SK-N-SH treated with all-trans-retinoic acid at 6 μM for 48 hours (cell line): ENCODE measurements at regions not wholly inside any gene's neighbourhood (a gene's known extent, or its start where the extent isn't known, plus 50 kb on each side); places are given as distances from the start of the nearest gene placed in this dataset.

Source experiments
- ATAC-seq: fragments of 200-7000 bp; cut with Tn5 transposase; 3 replicates; pipeline ENCODE4 v1.9.1; 2020; ENCODE audit warnings: mild to moderate bottlenecking, moderate library complexity
- ARNTL ChIP-seq: fragments of 450-650 bp; formaldehyde crosslinking; IDR thresholded peaks from 2 replicates; pipeline ENCODE4 v1.5.0; 2020; ENCODE audit warnings: low read depth, mild to moderate bottlenecking, moderate library complexity, borderline replicate concordance
- BACH2 ChIP-seq: fragments of 250-450 bp; sonication (Bioruptor Pico); IDR thresholded peaks from 2 replicates; pipeline ENCODE4 v1.9.0; 2021; ENCODE audit warnings: mild to moderate bottlenecking, borderline replicate concordance
- CREB5 ChIP-seq: fragments of 250-450 bp; sonication (Bioruptor Pico); IDR thresholded peaks from 2 replicates; pipeline ENCODE4 v1.5.1; 2020; ENCODE audit warnings: low read depth, mild to moderate bottlenecking, moderate library complexity
- CSDC2 ChIP-seq: fragments of 250-450 bp; sonication (Bioruptor Pico); IDR thresholded peaks from 2 replicates; pipeline ENCODE4 v1.5.0; 2020; ENCODE audit warnings: mild to moderate bottlenecking, moderate library complexity
- CSRNP3 ChIP-seq: fragments of 250-450 bp; sonication (Bioruptor Pico); IDR thresholded peaks from 2 replicates; pipeline ENCODE4 v1.5.1; 2021; ENCODE audit warnings: mild to moderate bottlenecking, moderate library complexity
- ESRRG ChIP-seq: fragments of 250-450 bp; sonication (Bioruptor Pico); IDR thresholded peaks from 2 replicates; pipeline ENCODE4 v1.6.1; 2021; ENCODE audit warnings: mild to moderate bottlenecking
- GLIS3 ChIP-seq: fragments of 250-450 bp; sonication (Bioruptor Pico); IDR thresholded peaks from 2 replicates; pipeline ENCODE4 v1.5.0; 2020; ENCODE audit warnings: mild to moderate bottlenecking, moderate library complexity
- ISL1 ChIP-seq: fragments of 250-450 bp; sonication (Bioruptor Pico); IDR thresholded peaks from 2 replicates; pipeline ENCODE4 v2.1.2; 2022; ENCODE audit warnings: mild to moderate bottlenecking, moderate library complexity
- OSR1 ChIP-seq: fragments of 250-450 bp; sonication (Bioruptor Pico); IDR thresholded peaks from 2 replicates; pipeline ENCODE4 v1.8.0; 2022; ENCODE audit warnings: moderate library complexity, mild to moderate bottlenecking, inconsistent platforms
- PATZ1 ChIP-seq: fragments of 250-450 bp; sonication (Bioruptor Pico); IDR thresholded peaks from 2 replicates; pipeline ENCODE4 v1.8.0; 2020; ENCODE audit warnings: mild to moderate bottlenecking, moderate library complexity, borderline replicate concordance
- POU6F1 ChIP-seq: fragments of 250-450 bp; sonication (Bioruptor Pico); IDR thresholded peaks from 2 replicates; pipeline ENCODE4 v1.8.0; 2021; ENCODE audit warnings: low read depth, mild to moderate bottlenecking, moderate library complexity, borderline replicate concordance
- PPARA ChIP-seq: fragments of 250-450 bp; sonication (Bioruptor Pico); IDR thresholded peaks from 2 replicates; pipeline ENCODE4 v1.5.0; 2020; ENCODE audit warnings: mild to moderate bottlenecking, borderline replicate concordance
- RARB ChIP-seq: fragments of 250-450 bp; sonication (Bioruptor Pico); IDR thresholded peaks from 2 replicates; pipeline ENCODE4 v1.8.0; 2021; ENCODE audit warnings: mild to moderate bottlenecking, moderate library complexity
- SNAI2 ChIP-seq: fragments of 250-450 bp; sonication (Bioruptor Pico); IDR thresholded peaks from 2 replicates; pipeline ENCODE4 v1.5.0; 2020; ENCODE audit warnings: mild to moderate bottlenecking, moderate library complexity
- TCF4 ChIP-seq: fragments of 250-450 bp; sonication (Bioruptor Pico); IDR thresholded peaks from 2 replicates; pipeline ENCODE4 v1.8.0; 2021; ENCODE audit warnings: mild to moderate bottlenecking, moderate library complexity, borderline replicate concordance
- TOX ChIP-seq: fragments of 250-450 bp; sonication (Bioruptor Pico); IDR thresholded peaks from 2 replicates; pipeline ENCODE4 v1.8.0; 2021; ENCODE audit warnings: mild to moderate bottlenecking, moderate library complexity, borderline replicate concordance
- TSHZ2 ChIP-seq: fragments of 250-450 bp; sonication (Bioruptor Pico); IDR thresholded peaks from 2 replicates; pipeline ENCODE4 v1.5.0; 2020; ENCODE audit warnings: mild to moderate bottlenecking, moderate library complexity
- ZC3H10 ChIP-seq: fragments of 250-450 bp; sonication (Bioruptor Pico); IDR thresholded peaks from 2 replicates; pipeline ENCODE4 v1.5.1; 2021; ENCODE audit warnings: mild to moderate bottlenecking, moderate library complexity
- ZFP3 ChIP-seq: fragments of 250-450 bp; sonication (Bioruptor Pico); IDR thresholded peaks from 2 replicates; pipeline ENCODE4 v1.5.0; 2020; ENCODE audit warnings: mild to moderate bottlenecking, moderate library complexity
- ZFP30 ChIP-seq: fragments of 450-650 bp; formaldehyde crosslinking; IDR thresholded peaks from 2 replicates; pipeline ENCODE4 v1.5.0; 2022; ENCODE audit warnings: mild to moderate bottlenecking, moderate library complexity
- ZNF565 ChIP-seq: fragments of 450-650 bp; formaldehyde crosslinking; conservative IDR thresholded peaks from 2 replicates; pipeline ENCODE4 v1.5.0; 2020; ENCODE audit warnings: low read depth, mild to moderate bottlenecking, moderate library complexity
- ZNF70 ChIP-seq: fragments of 450-650 bp; formaldehyde crosslinking; IDR thresholded peaks from 2 replicates; pipeline ENCODE4 v1.5.0; 2020; ENCODE audit warnings: mild to moderate bottlenecking, moderate library complexity
- ZNF8 ChIP-seq: fragments of 450-650 bp; formaldehyde crosslinking; IDR thresholded peaks from 2 replicates; pipeline ENCODE4 v1.5.0; 2020; ENCODE audit warnings: mild to moderate bottlenecking, moderate library complexity

- TF ChIP-seq ZNF8 (CRISPR knock-in tag) (no peak), SNAI2 (CRISPR knock-in tag) (no peak), ZNF565 (CRISPR knock-in tag) (no peak), ARNTL (no peak), TOX (CRISPR knock-in tag) (no peak), TCF4 (CRISPR knock-in tag) (no peak), CSDC2 (no peak), ZC3H10 (CRISPR knock-in tag) (no peak), CSRNP3 (no peak), ZNF70 (CRISPR knock-in tag) (no peak), POU6F1 (CRISPR knock-in tag) (no peak), ISL1 (CRISPR knock-in tag) (no peak), PPARA (CRISPR knock-in tag) (no peak), CREB5 (CRISPR knock-in tag) (no peak), PATZ1 (no peak), GLIS3 (CRISPR knock-in tag) (no peak), OSR1 (CRISPR knock-in tag) (no peak), ESRRG (CRISPR knock-in tag) (no peak), BACH2 (CRISPR knock-in tag) (no peak), ZFP30 (CRISPR knock-in tag) (no peak)
- ATAC-seq, result no peak
Measured at GRCh38 chr7:36053589-36053988, 99.5 kb upstream of the EEPD1 start.

GRCh38 chr7:36054637-36055036 lies 98.4 kb upstream of the EEPD1 start:
- TF ChIP-seq PATZ1, result no peak
- TF ChIP-seq ZFP30 (CRISPR knock-in tag), result no peak

GRCh38 chr7:36055207-36055606 lies 97.8 kb upstream of the EEPD1 start:
- TF ChIP-seq ESRRG (CRISPR knock-in tag), result no peak
- no peak for TF ChIP-seq TSHZ2 (CRISPR knock-in tag)
- TF ChIP-seq ZFP30 (CRISPR knock-in tag), result no peak
- TF ChIP-seq CSRNP3, result no peak
- TF ChIP-seq RARB, result no peak
- no peak for TF ChIP-seq ZFP3 (CRISPR knock-in tag)
- no peak for TF ChIP-seq GLIS3 (CRISPR knock-in tag)
- TF ChIP-seq ZNF565 (CRISPR knock-in tag), result no peak
- no peak for TF ChIP-seq CREB5 (CRISPR knock-in tag)
- no peak for TF ChIP-seq PPARA (CRISPR knock-in tag)
- no peak for TF ChIP-seq ZNF8 (CRISPR knock-in tag)
- ATAC-seq, result no peak

More at GRCh38 chr7:36054637-36055036, 98.4 kb upstream of the EEPD1 start:
- no peak for ATAC-seq
